Left forelimb (tissue), 1 donor: ENCODE measurements at regions not wholly inside any gene's neighbourhood (a gene's known extent, or its start where the extent isn't known, plus 50 kb on each side); places are given as distances from the start of the nearest gene placed in this dataset.
"Not testable (repeated sequence)": the region's sequence is repeated elsewhere in the genome, so short reads cannot be mapped to it uniquely, and the experiment has no call there.

Experiments
- DNase-seq: peaks from one replicate; pipeline ENCODE4 v3.0.0-alpha.2; 2018; ENCODE audit warnings: low spot score

- DNase-seq: no peak
Measured at GRCh38 chr2:241983571-241984270, 114.2 kb downstream of the RTP5 start.

DNA sequence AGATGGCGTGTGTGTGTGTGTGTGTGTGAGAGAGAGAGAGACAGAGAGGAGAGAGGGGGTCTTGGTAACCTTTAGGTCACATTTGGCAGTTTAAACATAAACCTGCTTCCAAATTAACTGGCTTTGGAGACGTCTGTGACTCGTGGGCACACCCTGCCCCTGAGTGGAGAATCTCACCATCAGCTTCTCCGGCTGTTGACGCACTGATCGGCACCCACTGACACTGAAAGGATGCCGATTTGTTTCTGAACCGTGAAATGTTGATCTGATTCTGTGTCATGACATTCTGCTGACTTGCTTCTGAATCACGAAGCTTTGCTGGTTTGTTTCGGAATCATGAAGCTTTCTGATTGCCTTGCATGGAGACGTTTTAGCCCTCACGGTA lies 114.7 kb downstream of the RTP5 start:
- no peak for DNase-seq

- no peak for DNase-seq
Measured at GRCh38 chr2:241984658-241985057, 115.1 kb downstream of the RTP5 start.

GRCh38 chr2:241985161-241985985 lies 115.8 kb downstream of the RTP5 start:
- not testable (repeated sequence) for DNase-seq

GRCh38 chr2:241985986-241986329 lies 116.4 kb downstream of the RTP5 start:
- DNase-seq: no peak

DNA sequence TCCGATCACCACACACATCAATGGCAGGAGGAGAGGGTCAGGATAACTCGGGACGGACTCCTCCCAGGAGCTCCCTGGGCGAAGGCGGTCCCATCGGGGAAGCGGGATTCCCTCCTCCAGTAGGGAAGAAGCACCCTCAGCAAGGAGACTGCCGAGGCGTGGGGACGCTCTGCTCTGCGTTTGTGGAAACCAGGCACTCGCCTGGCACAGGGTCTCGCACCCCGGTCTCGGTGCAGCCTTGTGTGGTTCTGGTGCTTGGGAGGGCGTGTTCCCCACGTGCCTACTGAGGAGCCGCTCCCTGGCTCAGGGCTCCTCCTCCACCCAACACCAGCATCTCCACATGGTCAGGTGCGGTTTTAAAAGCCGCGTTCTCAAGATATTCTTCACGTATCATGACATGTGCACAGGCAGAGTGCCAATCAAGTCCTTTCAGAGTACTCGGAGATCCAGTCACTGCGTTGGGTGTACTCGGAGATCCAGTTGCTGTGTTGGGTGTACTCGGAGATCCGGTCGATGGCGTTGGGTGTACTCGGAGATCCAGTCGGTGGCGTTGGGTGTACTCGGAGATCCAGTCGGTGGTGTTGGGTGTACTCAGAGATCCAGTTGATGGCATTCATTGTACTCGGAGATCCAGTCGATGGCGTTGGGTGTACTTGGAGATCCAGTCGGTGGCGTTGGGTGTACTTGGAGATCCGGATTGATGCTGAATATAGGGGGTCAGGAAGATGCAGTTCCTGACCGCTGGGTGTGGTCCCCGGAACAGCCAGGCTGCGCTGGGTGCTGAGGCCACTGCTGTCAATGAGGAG lies 117.5 kb downstream of the RTP5 start:
- no peak for DNase-seq

GRCh38 chr2:241987726-241988125 lies 118.2 kb downstream of the RTP5 start:
- DNase-seq: no peak

DNA sequence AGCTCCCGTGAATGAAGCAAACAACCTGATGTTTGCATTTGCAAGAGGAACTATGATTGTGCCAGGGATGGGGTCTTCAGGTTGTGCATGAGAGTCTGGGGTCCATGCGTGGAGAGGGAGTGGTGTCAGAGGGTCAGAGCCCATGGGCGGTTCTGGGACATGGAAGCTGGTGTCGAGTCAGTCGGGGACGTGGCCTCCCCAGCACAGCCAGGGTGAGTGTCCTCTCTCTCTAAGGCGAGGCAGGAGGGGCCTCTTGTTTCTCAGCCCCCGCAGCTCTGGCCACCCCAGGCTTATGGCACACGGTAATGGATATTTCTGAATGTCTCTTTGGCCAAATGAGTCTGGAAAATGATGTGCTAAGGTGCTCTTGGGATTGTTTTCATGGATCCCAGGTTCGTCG lies 118.6 kb downstream of the RTP5 start:
- no peak for DNase-seq

- DNase-seq: no peak
Measured at GRCh38 chr2:241989074-241989473, 119.5 kb downstream of the RTP5 start.

GRCh38 chr2:241990466-241990865 lies 120.9 kb downstream of the RTP5 start:
- DNase-seq: no peak

DNA sequence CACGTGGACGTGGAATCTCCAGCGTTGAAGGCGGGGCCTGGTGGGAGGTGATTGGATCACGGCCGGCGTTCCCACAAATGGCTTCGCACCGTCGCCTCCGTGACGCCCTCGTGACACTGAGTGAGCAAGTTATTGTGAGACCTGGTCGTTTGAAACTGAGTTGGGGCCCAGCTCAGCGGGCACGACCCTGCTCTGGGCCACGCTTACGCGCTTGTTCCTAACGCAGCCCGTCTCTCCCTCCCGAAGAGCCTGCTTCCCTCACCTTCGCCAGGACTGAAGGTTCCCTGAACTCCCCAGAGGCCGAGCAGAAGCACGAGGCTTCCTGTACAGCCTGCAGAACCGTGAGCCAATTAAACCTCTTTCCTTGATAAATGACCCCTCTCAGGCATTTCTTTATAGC lies 121.8 kb downstream of the RTP5 start:
- no peak for DNase-seq

GRCh38 chr2:241992753-241993152 lies 123.2 kb downstream of the RTP5 start:
- no peak for DNase-seq

DNA sequence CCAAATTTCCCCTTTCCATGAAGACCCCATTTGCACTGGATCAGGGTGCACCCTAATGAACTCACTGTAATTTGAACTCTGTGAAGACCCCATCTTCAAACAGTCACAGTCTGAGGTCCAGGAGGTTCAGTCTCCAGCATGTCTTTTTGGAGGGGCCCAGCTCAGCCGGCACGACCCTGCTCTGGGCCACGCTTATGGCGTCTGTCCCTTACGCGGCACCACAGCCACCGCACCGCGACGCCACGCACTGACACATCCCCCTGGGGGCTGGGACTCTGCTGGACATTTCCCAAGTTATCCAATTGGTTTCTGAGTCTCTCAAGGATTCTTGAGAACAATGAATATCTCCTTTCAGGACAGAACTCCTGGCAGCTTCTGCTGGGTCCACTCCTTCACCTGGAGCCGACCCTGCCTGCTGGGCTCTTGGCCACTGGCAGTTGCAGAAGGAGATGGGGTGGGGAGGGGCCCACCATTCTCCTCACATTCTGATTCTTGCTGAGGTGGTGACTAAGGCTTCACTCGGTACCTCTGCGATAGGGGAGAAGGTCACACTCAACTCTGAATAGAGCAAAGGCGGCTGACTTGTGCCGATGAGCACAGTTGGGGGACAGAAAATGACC lies 124.0 kb downstream of the RTP5 start:
- no peak for DNase-seq

DNA sequence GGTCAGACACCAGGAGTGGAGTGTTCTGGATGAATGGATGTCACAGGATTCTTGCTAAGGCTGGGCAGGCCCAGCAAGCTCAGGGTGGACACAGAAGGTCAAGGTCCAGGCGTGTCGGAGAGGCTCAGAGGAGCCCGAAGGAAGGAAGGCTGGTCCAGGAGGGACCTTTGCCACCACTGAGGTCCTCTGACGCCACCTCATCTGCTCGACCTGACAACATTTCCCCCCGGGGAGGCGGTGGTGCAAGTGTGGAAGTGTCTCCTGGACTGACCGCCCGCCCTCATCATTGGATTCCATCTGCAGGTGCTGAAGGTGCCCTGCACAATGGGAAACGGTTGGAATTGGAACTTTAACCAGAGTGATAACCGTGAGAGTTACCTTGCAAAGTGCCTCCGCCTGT lies 124.6 kb downstream of the RTP5 start:
- no peak for DNase-seq

DNA sequence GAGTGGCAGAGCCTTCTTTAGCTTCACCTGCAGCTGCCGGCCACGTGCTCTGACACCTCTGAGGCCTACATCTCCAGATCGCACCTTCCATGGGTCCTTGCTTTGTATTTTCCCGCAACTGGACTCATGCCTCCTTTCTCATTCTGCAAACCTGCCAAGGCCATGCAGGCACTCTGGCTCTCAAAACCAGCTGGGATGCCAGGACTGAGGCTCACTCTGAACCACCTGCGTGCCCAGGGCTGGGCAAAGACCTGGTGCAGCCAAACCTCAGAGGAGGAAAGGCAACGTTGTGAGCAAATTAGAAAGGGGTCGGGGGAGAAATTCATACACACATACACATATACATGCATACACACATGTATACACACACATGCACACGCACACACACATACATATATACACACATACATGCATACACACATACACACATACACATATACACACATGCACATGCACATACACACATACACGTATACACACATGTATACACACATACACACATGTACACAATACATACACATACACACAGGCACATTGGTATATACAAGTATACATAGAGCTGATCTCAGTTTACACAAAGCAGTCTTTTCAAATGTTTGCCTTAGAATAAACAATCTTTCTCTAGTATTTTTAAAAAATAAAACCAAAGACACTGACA lies 125.2 kb downstream of the RTP5 start:
- no peak for DNase-seq

GRCh38 chr2:241996100-241996499 lies 126.6 kb downstream of the RTP5 start:
- no peak for DNase-seq

- no peak for DNase-seq
Measured at GRCh38 chr2:241997017-241997416, 127.5 kb downstream of the RTP5 start.

- DNase-seq: no peak
Measured at GRCh38 chr2:241999184-241999583, 129.7 kb downstream of the RTP5 start.

DNA sequence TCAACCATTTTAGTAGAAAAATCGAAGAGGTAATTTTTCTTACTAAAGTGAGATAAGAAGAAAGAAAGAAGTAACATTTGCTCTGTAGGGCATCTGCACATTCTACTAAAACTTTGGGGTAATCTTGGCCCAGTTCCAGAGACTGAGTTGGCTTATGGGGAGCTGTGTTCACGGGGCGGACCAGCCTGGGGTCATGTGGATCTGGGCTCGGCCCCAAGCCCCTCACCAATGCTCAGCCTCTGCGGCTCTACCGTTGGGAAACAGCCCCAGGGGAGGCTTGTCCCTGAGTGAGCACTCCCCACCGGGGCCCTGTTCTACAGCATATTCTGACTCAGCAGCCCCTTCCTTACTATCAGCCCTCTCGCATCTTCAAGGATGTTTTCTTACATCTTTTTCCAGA lies 132.3 kb downstream of the RTP5 start:
- no peak for DNase-seq

- DNase-seq: no peak
Measured at GRCh38 chr2:242002944-242003343, 133.4 kb downstream of the RTP5 start.

DNA sequence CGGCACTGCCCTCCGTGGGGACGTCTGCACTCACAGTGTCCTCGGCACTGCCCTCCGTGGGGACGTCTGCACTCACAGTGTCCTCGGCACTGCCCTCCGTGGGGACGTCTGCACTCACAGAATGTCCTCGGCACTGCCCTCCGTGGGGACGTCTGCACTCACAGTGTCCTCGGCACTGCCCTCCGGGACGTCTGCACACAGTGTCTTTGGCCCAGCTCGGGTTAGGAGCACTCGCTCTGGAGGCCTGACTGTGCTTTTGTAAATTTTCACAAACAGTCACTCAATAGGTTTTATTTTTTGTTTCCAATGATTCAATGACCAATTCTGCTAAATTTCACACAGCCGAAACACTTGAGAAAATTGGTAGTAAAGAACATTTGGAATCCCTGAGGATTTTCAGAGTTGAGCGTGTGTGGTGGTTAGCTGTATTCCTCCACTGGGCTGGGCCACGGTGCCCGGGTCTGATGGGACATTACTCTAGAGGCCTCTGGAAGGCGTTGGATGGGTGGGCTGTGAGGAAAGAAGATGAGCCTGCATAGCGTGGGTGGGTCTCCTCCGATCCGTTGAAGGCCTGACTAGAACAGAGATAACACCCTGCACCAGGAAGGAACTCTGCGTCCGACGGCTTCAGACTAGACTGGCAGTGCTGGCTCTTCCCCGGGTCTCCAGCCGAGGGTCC lies 134.8 kb downstream of the RTP5 start:
- DNase-seq: no peak
